GM13976 (cell line): ENCODE measurements at regions not wholly inside any gene's neighbourhood (a gene's known extent, or its start where the extent isn't known, plus 50 kb on each side); places are given as distances from the start of the nearest gene placed in this dataset.

ENCODE experiments used
- DNase-seq: peaks from one replicate; pipeline ENCODE4 v3.0.0; 2012; ENCODE audit warnings: low spot score
- CTCF ChIP-seq: IDR thresholded peaks from 2 replicates; pipeline ENCODE4 v1.5.1; 2012; ENCODE audit warnings: borderline replicate concordance, mild to moderate bottlenecking; ENCODE audit not compliant: insufficient read depth; ENCODE audit errors: extremely low read depth, missing control alignments, control extremely low read depth
- in situ Hi-C: fragments of 300-500 bp; cut with MboI; formaldehyde crosslinking; loops from one replicate; pipeline ENCODE4 v1.12.0; 2022; ENCODE audit warnings: low sequenced_read_pairs, mixed read lengths, inconsistent platforms; ENCODE audit not compliant: unreplicated experiment

GRCh38 chr4:89610236-89610635, 226.7 kb downstream of the SNCA start:
- in situ Hi-C loops, result no loop called here
- TF ChIP-seq CTCF, result no peak
- no peak for DNase-seq

- no peak for TF ChIP-seq CTCF
- DNase-seq, result no peak
- in situ Hi-C loops, result no loop called here
Observed at GRCh38 chr4:89609756-89610155, 227.2 kb downstream of the SNCA start.

GRCh38 chr4:89604951-89605350, 232.0 kb downstream of the SNCA start:
- TF ChIP-seq CTCF, result no peak
- DNase-seq, result no peak
- in situ Hi-C loops, result no loop called here

- no peak for TF ChIP-seq CTCF
- no peak for DNase-seq
- in situ Hi-C loops, result no loop called here
Observed at GRCh38 chr4:89599026-89599425, 237.9 kb downstream of the SNCA start.

GRCh38 chr4:89598602-89599001, 238.4 kb downstream of the SNCA start:
- no peak for DNase-seq
- no peak for TF ChIP-seq CTCF
- in situ Hi-C loops, result no loop called here

- DNase-seq, result no peak
- in situ Hi-C loops, result no loop called here
- TF ChIP-seq CTCF, result no peak
Observed at GRCh38 chr4:89595125-89595789, 241.7 kb downstream of the SNCA start.
